Spleen (tissue), 11 donors: ENCODE measurements at regions not wholly inside any gene's neighbourhood (a gene's known extent, or its start where the extent isn't known, plus 50 kb on each side); places are given as distances from the start of the nearest gene placed in this dataset.
A peak's percentile ranks its signal among the peaks of the same experiment; 100 is the strongest.

ENCODE experiments used
- DNase-seq: peaks from one replicate; pipeline ENCODE4 v3.0.0-alpha.2; 2020
- H3K27ac ChIP-seq, 8 donors: fragments of 200-600 bp; sonication (generic) in 7 of 8; 1 replicate in 4 of 8; 2 replicates in 4 of 8; pipeline versions ENCODE4 v1.5.0 to v1.8.0; 2016 to 2021; ENCODE audit warnings: inconsistent platforms in 4 of 8, mild to moderate bottlenecking in 4 of 8, moderate library complexity in 1 of 8
- H3K27me3 ChIP-seq, 7 donors: fragments of 200-600 bp; sonication (generic) in 6 of 7; replicated peaks in 1 of 7; 1 replicate in 4 of 7; 2 replicates in 3 of 7; pipeline versions ENCODE4 v1.5.0 to v1.8.0; 2016 to 2021; ENCODE audit warnings: inconsistent platforms in 3 of 7, mild to moderate bottlenecking in 1 of 7
- H3K36me3 ChIP-seq, 6 donors: fragments of 200-600 bp; sonication (generic) in 5 of 6; 1 replicate in 4 of 6; 2 replicates in 2 of 6; pipeline versions ENCODE4 v1.5.0 to v1.8.0; 2016 to 2021; ENCODE audit warnings: inconsistent platforms in 2 of 6
- H3K4me1 ChIP-seq, 6 donors: fragments of 200-600 bp; sonication (generic) in 5 of 6; 1 replicate in 3 of 6; 2 replicates in 3 of 6; pipeline versions ENCODE4 v1.5.0 to v1.8.0; 2016 to 2021; ENCODE audit warnings: inconsistent platforms in 3 of 6
- H3K4me3 ChIP-seq, 8 donors: fragments of 200-600 bp; sonication (generic) in 7 of 8; 1 replicate in 4 of 8; 2 replicates in 4 of 8; pipeline versions ENCODE4 v1.5.0 to v1.8.0; 2016 to 2021; ENCODE audit warnings: inconsistent platforms in 4 of 8, mild to moderate bottlenecking in 4 of 8, moderate library complexity in 2 of 8
- H3K9me3 ChIP-seq, 8 donors: fragments of 200-600 bp; sonication (generic) in 7 of 8; 1 replicate in 4 of 8; 2 replicates in 4 of 8; pipeline versions ENCODE4 v1.5.0 to v1.8.0; 2016 to 2021; ENCODE audit warnings: inconsistent platforms in 4 of 8
- POLR2A ChIP-seq, 3 donors: fragments of 450-650 bp; IDR thresholded peaks; one replicate each; pipeline ENCODE4 v1.5.1; 2017; ENCODE audit warnings: antibody characterized with exemption in 3 of 3, mild to moderate bottlenecking in 1 of 3
- POLR2AphosphoS5 ChIP-seq, 3 donors: sonication (generic); formaldehyde crosslinking; IDR thresholded peaks; one replicate each; pipeline ENCODE4 v1.5.1; 2017; ENCODE audit warnings: antibody characterized with exemption in 3 of 3
- WGBS, 5 donors: extraction: QIAGEN DNeasy Blood & Tissue Kit in 3 of 5; methylation state at CpG; one replicate each; pipeline versions ENCODE4 v1.1.5 to v1.1.7; 2013 to 2018; 5-methylcytosine and 5-hydroxymethylcytosine counted together
- intact Hi-C: fragments of 100-400 bp; cut with DNase I; formaldehyde crosslinking; loops from one replicate; pipeline ENCODE4 v1.15.0; 2023; ENCODE audit warnings: low total_unique reads
- TF ChIP-seq, protein P1 (sequence below), 11 experiments: fragments of 200-600 bp in 7 of 11; fragments of 450-650 bp in 4 of 11; sonication (generic) in 4 of 11; IDR thresholded peaks in 8 of 11; conservative IDR thresholded peaks in 3 of 11; 1 replicate in 7 of 11; 2 replicates in 4 of 11; pipeline versions ENCODE4 v1.4.0 to v1.8.0; 2016 to 2021; ENCODE audit warnings: antibody characterized with exemption in 11 of 11, inconsistent platforms in 4 of 11, mild to moderate bottlenecking in 1 of 11
- donor health status: healthy with polysubstance abuse.
- donor health status: DM: no; HTN: no; CAD: no; lungs with moderate emphysema.
- donor health status: DM: no; HTN: no; CAD: no.
- donor health status: Bipolar disorder and iron deficiency.
- donor health status: healthy.
- donor health status: DM: no; HTN: no; CAD: no.
- donor health status: DM: yes; HTN: yes; CAD: no.

DNA sequence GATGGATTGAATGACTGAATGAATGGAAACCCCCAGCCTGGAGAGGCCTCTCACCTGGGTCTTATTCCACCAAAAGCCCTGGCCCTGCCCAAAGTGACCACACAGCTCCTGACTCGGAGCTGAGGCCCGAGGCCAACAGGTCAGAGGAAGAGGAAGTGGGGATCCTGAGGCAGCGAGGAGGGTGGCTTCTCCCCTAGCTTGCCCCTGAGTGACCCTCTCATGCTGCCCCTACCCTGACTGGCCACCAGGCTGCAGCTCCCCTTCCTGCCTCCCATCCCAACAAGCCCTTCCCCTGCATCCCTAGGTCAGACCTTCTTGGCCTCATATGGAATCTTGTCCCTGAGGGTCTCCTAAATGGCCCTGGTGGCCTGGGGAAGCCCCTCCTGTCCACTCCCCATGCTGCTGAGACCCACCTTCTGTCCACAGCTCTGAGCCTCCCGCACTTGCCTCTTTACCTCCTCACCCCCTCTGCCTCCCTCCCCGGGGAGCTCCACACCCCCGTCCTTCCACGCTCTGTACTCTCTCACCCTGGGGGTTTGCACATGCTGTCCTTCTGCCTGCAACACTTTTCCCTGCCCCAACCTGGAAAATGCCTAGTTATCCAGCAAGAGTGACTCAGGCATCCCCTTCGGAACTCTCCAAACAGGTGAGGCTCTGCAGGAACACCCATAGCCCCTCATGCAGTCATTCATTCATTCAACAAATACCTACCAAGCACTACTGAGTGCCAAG lies 134.8 kb upstream of the HDAC4 start:
- intact Hi-C loops: no loop called here
- 72 to 85% (median 79%) methylated on average over 8 of the region's 8 CpGs for WGBS, 5 donors
- peak; percentile 48 for DNase-seq
- peaks cover 0 to 16% (median 11%) of the 10 kb centered on the region in 8 donors for H3K9me3 ChIP-seq
- peaks cover 0 to 10% (median 0%) of the 10 kb centered on the region in 7 donors for H3K27me3 ChIP-seq
- peaks cover 0 to 20% (median 0%) of the 10 kb centered on the region in 6 donors for H3K4me1 ChIP-seq
- no peaks in the 10 kb centered on the region for H3K36me3 ChIP-seq
- no peak overlapping the region for H3K4me3 ChIP-seq
- TF ChIP-seq, protein P1, sequence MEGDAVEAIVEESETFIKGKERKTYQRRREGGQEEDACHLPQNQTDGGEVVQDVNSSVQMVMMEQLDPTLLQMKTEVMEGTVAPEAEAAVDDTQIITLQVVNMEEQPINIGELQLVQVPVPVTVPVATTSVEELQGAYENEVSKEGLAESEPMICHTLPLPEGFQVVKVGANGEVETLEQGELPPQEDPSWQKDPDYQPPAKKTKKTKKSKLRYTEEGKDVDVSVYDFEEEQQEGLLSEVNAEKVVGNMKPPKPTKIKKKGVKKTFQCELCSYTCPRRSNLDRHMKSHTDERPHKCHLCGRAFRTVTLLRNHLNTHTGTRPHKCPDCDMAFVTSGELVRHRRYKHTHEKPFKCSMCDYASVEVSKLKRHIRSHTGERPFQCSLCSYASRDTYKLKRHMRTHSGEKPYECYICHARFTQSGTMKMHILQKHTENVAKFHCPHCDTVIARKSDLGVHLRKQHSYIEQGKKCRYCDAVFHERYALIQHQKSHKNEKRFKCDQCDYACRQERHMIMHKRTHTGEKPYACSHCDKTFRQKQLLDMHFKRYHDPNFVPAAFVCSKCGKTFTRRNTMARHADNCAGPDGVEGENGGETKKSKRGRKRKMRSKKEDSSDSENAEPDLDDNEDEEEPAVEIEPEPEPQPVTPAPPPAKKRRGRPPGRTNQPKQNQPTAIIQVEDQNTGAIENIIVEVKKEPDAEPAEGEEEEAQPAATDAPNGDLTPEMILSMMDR (IDR thresholded peaks at IDR 0.05 in 8 of 11, conservative IDR thresholded peaks at IDR 0.05 in 3 of 11): no peak
- no peak for TF ChIP-seq POLR2A (IDR thresholded peaks at IDR 0.05)
- TF ChIP-seq POLR2AphosphoS5 (IDR thresholded peaks at IDR 0.05): no peak
- H3K27ac ChIP-seq: no peak overlapping the region

DNA sequence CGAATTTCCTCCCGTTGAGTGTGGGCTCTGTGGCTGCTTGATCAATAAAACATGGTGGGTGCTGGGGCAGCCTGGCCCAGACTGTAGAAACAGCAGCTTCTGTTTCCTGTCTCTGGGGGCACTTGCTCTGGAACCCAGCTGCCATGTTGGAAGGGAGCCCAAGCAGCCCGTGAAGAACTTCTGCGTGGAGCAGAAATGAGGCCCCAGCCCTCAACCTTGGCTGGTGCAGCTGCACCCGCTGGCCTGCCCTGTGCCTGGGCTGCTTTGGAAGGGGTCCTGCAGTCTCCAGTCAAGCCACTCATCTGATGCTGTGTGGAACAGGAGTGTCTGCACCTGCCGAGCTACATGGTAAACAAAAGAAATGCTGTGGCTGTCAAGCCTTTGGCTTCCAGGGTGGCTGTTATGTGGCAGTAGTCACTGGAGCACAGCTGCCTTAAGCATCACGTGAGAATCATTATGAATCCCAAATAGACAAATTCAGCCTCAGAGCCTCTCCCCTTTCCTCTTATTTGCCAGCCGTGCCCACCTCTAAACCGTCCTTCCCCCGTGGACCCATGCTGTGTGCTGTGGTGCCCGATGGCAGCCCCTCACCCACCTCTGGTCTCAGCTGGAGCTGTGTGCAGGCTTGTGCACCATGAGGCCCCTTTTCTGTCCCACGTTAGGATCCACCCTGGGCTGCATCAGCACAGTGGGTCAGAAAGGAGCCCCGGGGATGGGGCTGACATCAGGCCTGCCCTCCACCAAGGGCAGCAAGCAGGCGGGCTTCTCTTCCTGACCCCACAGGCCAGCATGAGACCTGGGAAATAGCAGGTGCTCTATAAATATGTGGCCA lies 134.0 kb upstream of the HDAC4 start:
- no peak overlapping the region for H3K4me3 ChIP-seq
- intact Hi-C loops: no loop called here
- no peaks in the 10 kb centered on the region for H3K36me3 ChIP-seq
- H3K27me3 ChIP-seq: peaks cover 0 to 10% (median 0%) of the 10 kb centered on the region in 7 donors
- TF ChIP-seq, protein P1 (IDR thresholded peaks at IDR 0.05 in 8 of 11, conservative IDR thresholded peaks at IDR 0.05 in 3 of 11): no peak
- TF ChIP-seq POLR2A (IDR thresholded peaks at IDR 0.05): no peak
- peak; percentile 49 for DNase-seq
- peaks cover 0 to 20% (median 0%) of the 10 kb centered on the region in 6 donors for H3K4me1 ChIP-seq
- 83 to 91% (median 90%) methylated on average over 14 of the region's 14 CpGs for WGBS, 5 donors
- H3K9me3 ChIP-seq: peaks cover 0 to 18% (median 12%) of the 10 kb centered on the region in 8 donors
- H3K27ac ChIP-seq: no peak overlapping the region

DNA sequence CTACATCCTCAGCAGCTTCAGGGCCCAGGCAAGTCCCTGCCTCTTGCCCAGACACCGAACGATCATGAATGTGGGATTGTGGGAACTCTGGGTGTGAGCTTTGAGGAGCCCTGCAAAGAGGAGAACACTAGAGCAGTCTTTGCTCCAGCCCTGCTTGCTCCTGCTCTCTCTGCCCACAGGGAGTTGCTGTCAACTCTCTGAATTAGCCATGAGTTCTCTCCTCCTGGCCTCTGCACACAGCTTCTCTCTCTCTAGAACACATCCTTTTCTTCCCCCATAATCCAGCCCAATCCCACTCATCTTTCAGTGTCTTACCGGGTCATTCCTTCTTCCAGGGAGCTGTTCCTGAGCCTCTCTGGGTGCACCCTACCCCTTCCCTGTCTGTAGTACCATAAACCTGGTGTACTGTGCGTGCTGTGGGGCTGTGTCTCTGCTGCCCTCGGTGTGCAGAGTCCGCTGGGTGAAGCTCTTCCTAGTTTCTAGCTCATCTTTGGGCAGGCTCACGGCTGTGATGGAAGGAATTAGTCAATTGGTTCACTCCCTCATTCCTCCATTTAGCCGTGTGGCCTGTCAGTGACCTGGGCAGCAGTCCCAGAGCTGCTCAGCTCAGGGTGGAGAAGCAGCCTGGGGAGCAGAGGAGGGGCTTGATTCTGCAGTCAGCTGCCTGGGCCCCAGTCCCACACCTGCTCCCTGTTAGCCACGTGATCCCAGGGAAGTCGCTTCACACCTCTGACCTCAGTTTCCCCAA lies 132.9 kb upstream of the HDAC4 start:
- WGBS, 5 donors: 72 to 89% (median 75%) methylated on average over 9 to 10 of the region's 10 CpGs
- Histone ChIP-seq H3K27ac (no peak overlapping the region), H3K27me3 (peaks cover 0 to 10% (median 0%) of the 10 kb centered on the region in 7 donors), H3K4me1 (peaks cover 0 to 20% (median 0%) of the 10 kb centered on the region in 6 donors), H3K36me3 (no peaks in the 10 kb centered on the region), H3K9me3 (peaks cover 0 to 18% (median 12%) of the 10 kb centered on the region in 8 donors), H3K4me3 (no peak overlapping the region)
- peak; percentile 53 for DNase-seq
- TF ChIP-seq POLR2AphosphoS5 (IDR thresholded peaks at IDR 0.05) (peak in 2 of 3 donors; percentile 35 to 55), POLR2A (IDR thresholded peaks at IDR 0.05) (no peak)
- TF ChIP-seq, protein P1 (IDR thresholded peaks at IDR 0.05 in 8 of 11, conservative IDR thresholded peaks at IDR 0.05 in 3 of 11): no peak
- intact Hi-C loops: no loop called here
